ENCODE measurements at regions not wholly inside any gene's neighbourhood (a gene's known extent, or its start where the extent isn't known, plus 50 kb on each side); places are given as distances from the start of the nearest gene placed in this dataset.

- TF ChIP-seq POLR2AphosphoS5 (IDR thresholded peaks at IDR 0.05; ENCODE audit: low read depth, low read length) (no peak), POLR2A (IDR thresholded peaks at IDR 0.05; ENCODE audit: low read depth, low read length) (no peak), POU2F2 (IDR thresholded peaks at IDR 0.05; ENCODE audit: low read depth, low read length) (no peak), TAF1 (IDR thresholded peaks at IDR 0.05; ENCODE audit: low read depth, low read length) (no peak), PAX5 (IDR thresholded peaks at IDR 0.05; ENCODE audit: insufficient read depth, low read length, severe bottlenecking) (no peak)
Measured at GRCh38 chr5:61264273-61264661, 67.8 kb upstream of the ZSWIM6 start.
